ENCODE measurements at regions not wholly inside any gene's neighbourhood (a gene's known extent, or its start where the extent isn't known, plus 50 kb on each side); places are given as distances from the start of the nearest gene placed in this dataset.

GRCh38 chr3:64375737-64376136, 150.5 kb upstream of the PRICKLE2 start:
- intact Hi-C loops (cut with DNase I): no loop called here
- no peaks in the 10 kb centered on the region for H3K4me1 ChIP-seq
- H3K9me3 ChIP-seq: no peaks in the 10 kb centered on the region
- H3K9ac ChIP-seq (ENCODE audit: low read depth in 2 of 2, low read length in 2 of 2): no peak overlapping the region
- TF ChIP-seq CTCF (IDR thresholded peaks at IDR 0.05): no peak
- no peaks in the 10 kb centered on the region for H3K27me3 ChIP-seq
- H3K4me3 ChIP-seq: no peak overlapping the region
- H3K36me3 ChIP-seq: no peaks in the 10 kb centered on the region
- no peak overlapping the region for H3K27ac ChIP-seq
- no peak for DNase-seq

GRCh38 chr3:64369390-64369789, 144.1 kb upstream of the PRICKLE2 start:
- no peaks in the 10 kb centered on the region for H3K36me3 ChIP-seq
- H3K4me3 ChIP-seq: no peak overlapping the region
- TF ChIP-seq CTCF (IDR thresholded peaks at IDR 0.05): no peak
- H3K27ac ChIP-seq: no peak overlapping the region
- DNase-seq: no peak
- H3K27me3 ChIP-seq: no peaks in the 10 kb centered on the region
- no peaks in the 10 kb centered on the region for H3K4me1 ChIP-seq
- no peak overlapping the region for H3K9ac ChIP-seq (ENCODE audit: low read depth in 2 of 2, low read length in 2 of 2)
- intact Hi-C loops (cut with DNase I): no loop called here
- no peaks in the 10 kb centered on the region for H3K9me3 ChIP-seq

GRCh38 chr3:64368257-64369020, 143.2 kb upstream of the PRICKLE2 start:
- intact Hi-C loops (cut with DNase I): no loop called here
- no peaks in the 10 kb centered on the region for H3K27me3 ChIP-seq
- H3K9me3 ChIP-seq: no peaks in the 10 kb centered on the region
- DNase-seq: no peak
- H3K4me1 ChIP-seq: no peaks in the 10 kb centered on the region
- TF ChIP-seq CTCF (IDR thresholded peaks at IDR 0.05): no peak
- H3K9ac ChIP-seq (ENCODE audit: low read depth in 2 of 2, low read length in 2 of 2): no peak overlapping the region
- H3K4me3 ChIP-seq: no peak overlapping the region
- no peaks in the 10 kb centered on the region for H3K36me3 ChIP-seq
- no peak overlapping the region for H3K27ac ChIP-seq

GRCh38 chr3:64365877-64366276, 140.6 kb upstream of the PRICKLE2 start:
- no peaks in the 10 kb centered on the region for H3K36me3 ChIP-seq
- no peak overlapping the region for H3K27ac ChIP-seq
- no peak for DNase-seq
- H3K4me3 ChIP-seq: no peak overlapping the region
- intact Hi-C loops (cut with DNase I): no loop called here
- no peaks in the 10 kb centered on the region for H3K4me1 ChIP-seq
- no peaks in the 10 kb centered on the region for H3K27me3 ChIP-seq
- H3K9me3 ChIP-seq: no peaks in the 10 kb centered on the region
- no peak for TF ChIP-seq CTCF (IDR thresholded peaks at IDR 0.05)
- no peak overlapping the region for H3K9ac ChIP-seq (ENCODE audit: low read depth in 2 of 2, low read length in 2 of 2)

- H3K27ac ChIP-seq: no peak overlapping the region
- intact Hi-C loops (cut with DNase I): no loop called here
- no peaks in the 10 kb centered on the region for H3K9me3 ChIP-seq
- no peak overlapping the region for H3K9ac ChIP-seq (ENCODE audit: low read depth in 2 of 2, low read length in 2 of 2)
- H3K4me3 ChIP-seq: no peak overlapping the region
- no peak for TF ChIP-seq CTCF (IDR thresholded peaks at IDR 0.05)
- no peaks in the 10 kb centered on the region for H3K4me1 ChIP-seq
- no peak for DNase-seq
- H3K36me3 ChIP-seq: no peaks in the 10 kb centered on the region
- no peaks in the 10 kb centered on the region for H3K27me3 ChIP-seq
Observed at GRCh38 chr3:64363842-64364241, 138.6 kb upstream of the PRICKLE2 start.

All from colonic mucosa (tissue), 4 donors.